PC-9 (cell line): ENCODE measurements at regions not wholly inside any gene's neighbourhood (a gene's known extent, or its start where the extent isn't known, plus 50 kb on each side); places are given as distances from the start of the nearest gene placed in this dataset.

ENCODE experiments used
- BruUV-seq: library from RNA; stranded (reverse); fragments of 400-500 nt; replicated peaks from 2 replicates; lab custom pipeline; 2021; lab: Mats Ljungman, UMichigan
- CTCF ChIA-PET: fragments of 300-600 bp; sonication (Branson Sonifier 250); formaldehyde crosslinking; loops from one replicate; lab custom pipeline; 2022; ENCODE audit warnings: antibody characterized with exemption; lab: Charles Lee
- POLR2A ChIA-PET: fragments of 300-600 bp; sonication (Branson Sonifier 250); formaldehyde crosslinking; loops from one replicate; lab custom pipeline; 2022; ENCODE audit warnings: antibody characterized with exemption; ENCODE audit not compliant: unreplicated experiment; lab: Charles Lee
- DNase-seq, 2 experiments: peaks; one replicate each; pipeline versions ENCODE4 v3.0.0 to v3.0.0-alpha.2; 2015 to 2022; ENCODE audit warnings: mixed read lengths in 1 of 2
- H2AFZ ChIP-seq: fragments of 200-600 bp; sonication (generic); 2 replicates; pipeline ENCODE4 v1.8.1; 2017; ENCODE audit warnings: antibody characterized with exemption
- H3F3A ChIP-seq: fragments of 200-600 bp; sonication (generic); 2 replicates; pipeline ENCODE4 v1.8.1; 2017; ENCODE audit warnings: antibody characterized with exemption, mild to moderate bottlenecking, low read depth; ENCODE audit not compliant: insufficient read depth
- H3K27ac ChIP-seq: fragments of 200-600 bp; sonication (generic); 2 replicates; pipeline ENCODE4 v1.6.1; 2016; ENCODE audit warnings: mixed run types
- H3K27me3 ChIP-seq: fragments of 200-600 bp; sonication (generic); 2 replicates; pipeline ENCODE4 v1.6.1; 2016; ENCODE audit warnings: low read depth, mixed run types; ENCODE audit not compliant: insufficient read depth
- H3K36me3 ChIP-seq: fragments of 200-600 bp; sonication (generic); 2 replicates; pipeline ENCODE4 v1.6.1; 2016; ENCODE audit warnings: low read depth, mixed run types
- H3K4me1 ChIP-seq: fragments of 200-600 bp; sonication (generic); replicated peaks from 2 replicates; pipeline ENCODE4 v1.6.1; 2016; ENCODE audit warnings: mixed run types; ENCODE audit not compliant: insufficient read depth
- H3K4me2 ChIP-seq: fragments of 200-600 bp; sonication (generic); 2 replicates; pipeline ENCODE4 v1.6.1; 2017; ENCODE audit warnings: mixed run types
- H3K4me3 ChIP-seq: fragments of 200-600 bp; sonication (generic); 2 replicates; pipeline ENCODE4 v1.6.1; 2016; ENCODE audit warnings: mixed run types
- H3K79me2 ChIP-seq: fragments of 200-600 bp; sonication (generic); 2 replicates; pipeline ENCODE4 v1.6.1; 2017; ENCODE audit warnings: low read depth, mixed run types
- H3K9me2 ChIP-seq: fragments of 200-600 bp; sonication (generic); 2 replicates; pipeline ENCODE4 v1.8.1; 2017; ENCODE audit warnings: mild to moderate bottlenecking; ENCODE audit not compliant: insufficient read depth
- H3K9me3 ChIP-seq: fragments of 200-600 bp; sonication (generic); 2 replicates; pipeline ENCODE4 v1.8.1; 2016; ENCODE audit warnings: low read depth; ENCODE audit not compliant: insufficient read depth
- H4K20me1 ChIP-seq: fragments of 200-600 bp; sonication (generic); 2 replicates; pipeline ENCODE4 v1.8.1; 2017; ENCODE audit not compliant: insufficient read depth
- EZH2 ChIP-seq: fragments of 200-600 bp; sonication (generic); IDR thresholded peaks from 2 replicates; pipeline ENCODE4 v1.8.0; 2017; ENCODE audit warnings: antibody characterized with exemption, low read depth
- intact Hi-C: fragments of 100-400 bp; cut with micrococcal nuclease; formaldehyde crosslinking; loops from one replicate; pipeline ENCODE4 v1.10.0; 2022; ENCODE audit not compliant: unreplicated experiment
- TF ChIP-seq, protein P1 (sequence below): fragments of 200-600 bp; sonication (generic); conservative IDR thresholded peaks from 2 replicates; pipeline ENCODE4 v1.6.1; 2017; ENCODE audit warnings: mixed run types, antibody characterized with exemption, mild to moderate bottlenecking, moderate library complexity

DNA sequence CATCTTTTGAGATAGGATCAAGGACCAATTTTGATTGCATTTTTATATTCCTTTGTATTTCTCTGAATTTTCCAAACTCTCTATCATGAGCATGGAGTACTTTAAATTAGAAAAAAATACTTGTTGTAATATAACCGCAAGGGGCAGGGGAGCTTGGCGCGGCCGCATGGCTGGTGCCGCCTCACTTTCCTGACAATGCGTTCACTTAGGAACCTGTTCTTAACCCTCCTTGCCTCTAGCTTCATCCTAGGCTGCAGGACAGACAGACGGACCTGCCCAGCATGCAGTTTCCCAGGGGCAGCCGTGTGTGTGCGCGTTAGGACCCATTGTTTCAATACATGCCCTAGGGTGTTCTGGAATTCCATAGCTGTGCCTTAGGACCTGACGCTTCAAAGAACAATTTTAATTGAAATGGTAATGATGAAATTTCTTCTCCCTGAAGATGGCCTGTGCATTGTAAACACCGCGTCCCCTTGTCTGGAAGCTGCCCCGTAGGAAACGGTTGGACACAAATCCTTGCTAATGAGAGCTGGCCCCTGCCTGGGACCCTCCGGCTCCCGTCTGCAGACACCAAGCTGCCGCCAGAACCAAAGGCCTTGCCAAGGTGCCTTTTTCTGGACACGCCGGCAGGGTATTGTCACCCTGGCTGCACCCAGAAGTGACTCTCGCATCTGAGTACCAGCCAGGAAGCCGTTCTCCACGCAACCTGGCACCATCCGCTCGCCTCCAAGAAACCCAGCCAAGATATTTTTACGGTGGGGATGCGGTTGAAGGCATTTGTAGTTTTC lies 466.4 kb downstream of the NPHP4 start:
- Histone ChIP-seq H3K4me1 (no peaks in the 10 kb centered on the region), H3K4me2 (no peak overlapping the region), H3K79me2 (no peaks in the 10 kb centered on the region), H3K36me3 (no peaks in the 10 kb centered on the region), H4K20me1 (no peaks in the 10 kb centered on the region), H3K27me3 (peaks cover 23% of the 10 kb centered on the region), H3K4me3 (no peak overlapping the region), H2AFZ (no peak overlapping the region), H3K27ac (no peak overlapping the region), H3K9me3 (no peaks in the 10 kb centered on the region), H3F3A (no peaks in the 10 kb centered on the region), H3K9me2 (no peaks in the 10 kb centered on the region)
- intact Hi-C loops, result no loop called here
- DNase-seq, result no peak
- TF ChIP-seq, protein P1, sequence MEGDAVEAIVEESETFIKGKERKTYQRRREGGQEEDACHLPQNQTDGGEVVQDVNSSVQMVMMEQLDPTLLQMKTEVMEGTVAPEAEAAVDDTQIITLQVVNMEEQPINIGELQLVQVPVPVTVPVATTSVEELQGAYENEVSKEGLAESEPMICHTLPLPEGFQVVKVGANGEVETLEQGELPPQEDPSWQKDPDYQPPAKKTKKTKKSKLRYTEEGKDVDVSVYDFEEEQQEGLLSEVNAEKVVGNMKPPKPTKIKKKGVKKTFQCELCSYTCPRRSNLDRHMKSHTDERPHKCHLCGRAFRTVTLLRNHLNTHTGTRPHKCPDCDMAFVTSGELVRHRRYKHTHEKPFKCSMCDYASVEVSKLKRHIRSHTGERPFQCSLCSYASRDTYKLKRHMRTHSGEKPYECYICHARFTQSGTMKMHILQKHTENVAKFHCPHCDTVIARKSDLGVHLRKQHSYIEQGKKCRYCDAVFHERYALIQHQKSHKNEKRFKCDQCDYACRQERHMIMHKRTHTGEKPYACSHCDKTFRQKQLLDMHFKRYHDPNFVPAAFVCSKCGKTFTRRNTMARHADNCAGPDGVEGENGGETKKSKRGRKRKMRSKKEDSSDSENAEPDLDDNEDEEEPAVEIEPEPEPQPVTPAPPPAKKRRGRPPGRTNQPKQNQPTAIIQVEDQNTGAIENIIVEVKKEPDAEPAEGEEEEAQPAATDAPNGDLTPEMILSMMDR, result no peak
- TF ChIP-seq EZH2, result no peak
- no TSS peak for BruUV-seq
- ChIA-PET CTCF (no interaction called here), POLR2A (no interaction called here)

DNA sequence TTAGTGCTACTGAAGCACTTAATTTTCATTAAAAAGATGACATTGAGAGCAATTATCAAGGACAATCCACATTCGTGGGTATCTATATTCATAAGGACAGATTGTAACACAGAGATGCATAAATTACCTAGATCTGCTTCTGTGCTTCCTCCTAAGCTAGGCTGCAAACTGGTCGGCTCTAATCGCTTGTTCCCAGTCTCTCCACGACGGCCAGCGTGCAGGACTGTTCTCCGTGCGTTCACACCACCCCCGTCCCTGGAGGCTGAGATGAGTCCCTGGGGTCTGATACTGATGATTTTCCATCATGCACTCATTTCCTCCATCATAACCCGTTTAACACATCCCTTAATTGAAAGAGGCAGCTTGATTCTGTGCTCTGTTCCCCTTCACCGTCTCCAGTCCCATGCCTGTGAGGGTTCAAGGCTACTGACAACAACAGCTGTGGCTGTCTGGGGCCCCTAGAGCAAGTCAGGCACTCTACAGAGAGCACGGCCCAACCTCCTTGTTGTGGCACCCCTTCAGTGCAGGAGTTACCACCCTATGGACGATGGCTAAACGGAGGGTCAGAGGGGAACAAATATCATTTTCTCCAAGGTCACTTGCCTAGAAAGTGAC lies 469.6 kb downstream of the NPHP4 start:
- H3F3A ChIP-seq, result no peaks in the 10 kb centered on the region
- ChIA-PET POLR2A (no interaction called here), CTCF (no interaction called here)
- BruUV-seq, result no TSS peak
- H3K9me3 ChIP-seq, result no peaks in the 10 kb centered on the region
- no peaks in the 10 kb centered on the region for H4K20me1 ChIP-seq
- TF ChIP-seq, protein P1, result no peak
- no peak for TF ChIP-seq EZH2
- no peak overlapping the region for H2AFZ ChIP-seq
- H3K9me2 ChIP-seq, result no peaks in the 10 kb centered on the region
- H3K79me2 ChIP-seq, result no peaks in the 10 kb centered on the region
- H3K27ac ChIP-seq, result no peak overlapping the region
- H3K4me3 ChIP-seq, result no peak overlapping the region
- no peaks in the 10 kb centered on the region for H3K4me1 ChIP-seq
- intact Hi-C loops, result no loop called here
- peaks cover 19% of the 10 kb centered on the region for H3K27me3 ChIP-seq
- DNase-seq, result no peak
- H3K4me2 ChIP-seq, result no peak overlapping the region
- no peaks in the 10 kb centered on the region for H3K36me3 ChIP-seq

DNA sequence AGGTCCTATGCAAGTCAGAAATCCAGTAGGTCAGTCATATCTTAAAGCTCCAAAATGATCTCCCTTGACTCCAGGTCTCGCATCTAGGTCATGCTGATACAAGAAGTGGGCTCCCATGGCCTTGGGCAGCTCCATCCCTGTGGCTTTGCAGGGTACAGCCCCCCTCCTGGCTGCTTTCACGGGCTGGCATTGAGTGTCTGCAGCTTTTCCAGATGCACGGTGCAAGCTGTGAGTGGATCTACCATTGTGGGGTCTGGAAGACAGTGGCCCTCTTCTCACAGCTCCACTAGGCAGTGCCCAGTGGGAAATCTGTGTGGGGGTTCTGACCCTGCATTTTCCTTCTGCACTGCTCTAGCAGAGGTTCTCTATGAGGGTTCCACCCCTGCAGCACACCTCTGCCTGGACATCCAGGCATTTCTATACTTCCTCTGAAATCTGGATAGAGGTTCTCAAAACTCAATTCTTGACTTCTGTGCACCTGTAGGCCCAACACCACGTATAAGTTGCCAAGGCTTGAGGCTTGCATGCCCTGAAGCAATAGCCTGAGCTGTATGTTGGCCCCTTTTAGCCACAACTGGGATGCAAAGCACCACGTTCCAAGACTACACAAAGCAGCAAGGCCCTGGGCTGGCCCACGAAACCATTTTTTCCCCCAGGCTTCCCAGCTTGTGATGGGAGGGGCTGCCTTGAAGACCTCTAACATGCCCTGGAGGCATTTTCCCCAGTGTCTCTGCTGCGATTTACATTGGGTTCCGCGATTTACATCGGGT lies 472.7 kb downstream of the NPHP4 start:
- no TSS peak for BruUV-seq
- Histone ChIP-seq H3K9me3 (no peaks in the 10 kb centered on the region), H3F3A (no peaks in the 10 kb centered on the region), H3K27ac (no peak overlapping the region), H3K9me2 (no peaks in the 10 kb centered on the region), H3K79me2 (no peaks in the 10 kb centered on the region), H3K36me3 (no peaks in the 10 kb centered on the region), H3K4me1 (no peaks in the 10 kb centered on the region), H3K4me3 (no peak overlapping the region), H3K4me2 (no peak overlapping the region), H4K20me1 (no peaks in the 10 kb centered on the region), H3K27me3 (peaks cover 8% of the 10 kb centered on the region; the same call in 1 of the 2 replicates), H2AFZ (no peak overlapping the region)
- no peak for DNase-seq
- POLR2A ChIA-PET, result no interaction called here
- intact Hi-C loops, result loop anchor here (10.0 kb wide), 1 partner anchor 395 kb away; no protein-coding TSS in a partner anchor
- CTCF ChIA-PET, result no interaction called here
- TF ChIP-seq, protein P1, result no peak
- no peak for TF ChIP-seq EZH2
